Activated B cell treated with CpG ODN at 0.5 μM for 24 hours (primary cell): ENCODE measurements at regions not wholly inside any gene's neighbourhood (a gene's known extent, or its start where the extent isn't known, plus 50 kb on each side); places are given as distances from the start of the nearest gene placed in this dataset.

ENCODE experiments used
- ATAC-seq: fragments of 200-7000 bp; cut with Tn5 transposase; one replicate; pipeline ENCODE4 v1.10.0; 2021; ENCODE audit warnings: low read depth, mild to moderate bottlenecking, moderate library complexity
- CTCF ChIA-PET: fragments of 350-600 bp; sonication (Branson Sonifier 250); formaldehyde crosslinking; loops from one replicate; lab custom pipeline; 2021; ENCODE audit warnings: antibody characterized with exemption; lab: Charles Lee
- POLR2A ChIA-PET: fragments of 350-600 bp; sonication (Branson Sonifier 250); formaldehyde crosslinking; loops from one replicate; lab custom pipeline; 2021; ENCODE audit warnings: antibody characterized with exemption; lab: Charles Lee
- DNase-seq: peaks from one replicate; pipeline ENCODE4 v3.0.0; 2022
- H3K27ac Mint-ChIP-seq: one replicate; pipeline ENCODE4 v1.8.0; 2020; ENCODE audit warnings: mixed read lengths
- H3K27me3 Mint-ChIP-seq: one replicate; pipeline ENCODE4 v1.8.0; 2021; ENCODE audit warnings: mixed read lengths
- H3K36me3 Mint-ChIP-seq: one replicate; pipeline ENCODE4 v1.8.0; 2021; ENCODE audit warnings: low read depth, mixed read lengths
- H3K4me1 Mint-ChIP-seq: one replicate; pipeline ENCODE4 v1.8.0; 2021; ENCODE audit warnings: mixed read lengths
- H3K4me3 Mint-ChIP-seq: one replicate; pipeline ENCODE4 v1.8.0; 2020; ENCODE audit warnings: mild to moderate bottlenecking, mixed read lengths
- H3K9me3 Mint-ChIP-seq: one replicate; pipeline ENCODE4 v1.8.0; 2020; ENCODE audit warnings: mixed read lengths
- intact Hi-C: fragments of 100-400 bp; cut with micrococcal nuclease; formaldehyde crosslinking; loops from one replicate; pipeline ENCODE4 v1.15.1; 2024
- TF ChIP-seq, protein P1 (sequence below): fragments of 200-600 bp; IDR thresholded peaks from one replicate; pipeline ENCODE4 v1.8.0; 2022; ENCODE audit warnings: antibody characterized with exemption, mild to moderate bottlenecking

DNA sequence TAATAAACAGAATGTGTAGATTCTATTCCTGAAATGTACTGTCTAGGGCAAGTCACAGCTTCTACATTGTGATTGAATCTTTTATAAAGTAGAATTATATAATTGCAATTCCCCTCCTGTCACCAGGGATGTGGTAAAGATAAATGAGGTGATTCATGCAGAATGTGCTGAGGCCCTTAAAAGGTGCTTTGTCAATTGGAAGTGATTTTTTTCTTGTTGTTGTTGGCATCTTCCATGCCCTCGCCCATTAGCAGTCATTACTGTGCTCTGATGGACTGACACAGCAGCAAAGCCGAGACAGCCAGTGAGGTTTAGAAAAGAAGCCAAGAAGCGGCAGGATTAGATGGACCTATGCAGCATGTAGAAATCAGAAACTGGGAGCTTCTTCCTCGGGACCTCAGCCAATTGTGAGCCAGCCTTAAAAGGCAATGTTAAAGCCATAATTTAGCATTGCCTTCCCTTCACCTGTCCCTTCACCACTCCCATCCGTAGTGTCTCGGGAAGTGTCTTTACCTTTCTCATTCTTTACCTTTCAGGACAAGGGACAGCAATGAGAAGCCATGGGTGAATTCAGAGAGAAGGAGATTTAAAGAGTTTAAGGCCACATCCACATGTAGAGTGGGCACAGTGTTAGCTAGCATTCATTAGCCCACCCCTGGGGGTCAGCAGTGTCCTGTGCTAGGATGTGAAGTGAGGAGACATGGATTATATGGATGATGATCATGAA is 257.8 kb downstream of the PLK2 start:
- Mint-ChIP-seq H3K4me1 (no peaks in the 10 kb centered on the region), H3K27ac (no peak overlapping the region), H3K4me3 (no peak overlapping the region), H3K27me3 (peaks cover 3% of the 10 kb centered on the region), H3K36me3 (no peaks in the 10 kb centered on the region), H3K9me3 (no peaks in the 10 kb centered on the region)
- intact Hi-C loops: no loop called here
- ChIA-PET POLR2A (no interaction called here), CTCF (no interaction called here)
- ATAC-seq (no peak), DNase-seq (no peak)
- TF ChIP-seq, protein P1, sequence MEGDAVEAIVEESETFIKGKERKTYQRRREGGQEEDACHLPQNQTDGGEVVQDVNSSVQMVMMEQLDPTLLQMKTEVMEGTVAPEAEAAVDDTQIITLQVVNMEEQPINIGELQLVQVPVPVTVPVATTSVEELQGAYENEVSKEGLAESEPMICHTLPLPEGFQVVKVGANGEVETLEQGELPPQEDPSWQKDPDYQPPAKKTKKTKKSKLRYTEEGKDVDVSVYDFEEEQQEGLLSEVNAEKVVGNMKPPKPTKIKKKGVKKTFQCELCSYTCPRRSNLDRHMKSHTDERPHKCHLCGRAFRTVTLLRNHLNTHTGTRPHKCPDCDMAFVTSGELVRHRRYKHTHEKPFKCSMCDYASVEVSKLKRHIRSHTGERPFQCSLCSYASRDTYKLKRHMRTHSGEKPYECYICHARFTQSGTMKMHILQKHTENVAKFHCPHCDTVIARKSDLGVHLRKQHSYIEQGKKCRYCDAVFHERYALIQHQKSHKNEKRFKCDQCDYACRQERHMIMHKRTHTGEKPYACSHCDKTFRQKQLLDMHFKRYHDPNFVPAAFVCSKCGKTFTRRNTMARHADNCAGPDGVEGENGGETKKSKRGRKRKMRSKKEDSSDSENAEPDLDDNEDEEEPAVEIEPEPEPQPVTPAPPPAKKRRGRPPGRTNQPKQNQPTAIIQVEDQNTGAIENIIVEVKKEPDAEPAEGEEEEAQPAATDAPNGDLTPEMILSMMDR: no peak

DNA sequence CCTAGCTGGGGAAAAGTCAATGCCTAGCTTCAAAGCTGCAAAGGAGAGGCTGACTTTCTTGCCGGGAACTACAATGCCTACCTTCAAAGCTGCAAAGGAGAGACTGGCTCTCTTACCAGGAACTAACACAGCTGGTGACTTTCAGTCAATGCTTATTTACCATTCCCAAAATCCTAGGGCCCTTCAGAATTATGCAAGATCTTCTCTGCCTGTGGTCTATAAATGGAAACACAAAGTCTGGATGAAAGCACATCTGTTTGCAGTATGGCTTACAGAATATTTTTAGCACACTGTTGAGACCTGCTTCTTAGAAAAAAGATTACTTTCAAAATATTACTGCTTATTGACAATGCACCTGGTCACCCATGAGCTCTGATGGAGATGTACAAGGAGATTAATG is 259.4 kb downstream of the PLK2 start:
- H3K36me3 Mint-ChIP-seq: no peaks in the 10 kb centered on the region
- intact Hi-C loops: no loop called here

DNA sequence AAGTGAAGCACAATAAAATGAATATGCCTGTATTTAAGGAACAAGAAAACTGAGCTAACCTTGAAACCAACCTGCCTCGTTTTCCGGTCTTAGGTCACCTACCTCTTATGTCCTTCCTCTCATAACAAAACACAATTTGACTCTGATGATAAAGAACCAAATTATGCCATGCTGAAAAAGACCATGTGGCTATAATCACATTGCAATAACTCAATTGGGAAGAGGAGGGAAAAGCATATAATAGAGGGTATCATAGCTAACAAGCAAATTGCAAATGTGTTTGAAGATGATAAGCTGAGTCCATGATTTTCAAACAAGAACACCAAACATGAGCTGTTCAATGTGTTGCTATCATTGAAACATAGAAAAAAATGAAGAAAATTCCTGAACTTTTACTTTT is 260.8 kb downstream of the PLK2 start:
- Mint-ChIP-seq H3K36me3 (no peaks in the 10 kb centered on the region), H3K4me1 (no peaks in the 10 kb centered on the region), H3K27me3 (peaks cover 4% of the 10 kb centered on the region), H3K4me3 (no peak overlapping the region), H3K27ac (no peak overlapping the region), H3K9me3 (peaks cover 5% of the 10 kb centered on the region)
- no peak for ATAC-seq
- no peak for DNase-seq
- ChIA-PET POLR2A (no interaction called here), CTCF (no interaction called here)
- TF ChIP-seq, protein P1: no peak
- intact Hi-C loops: no loop called here

More for the DNA sequence above, 259.4 kb downstream of the PLK2 start:
- Mint-ChIP-seq H3K4me3 (no peak overlapping the region), H3K4me1 (no peaks in the 10 kb centered on the region), H3K27me3 (peaks cover 4% of the 10 kb centered on the region), H3K27ac (no peak overlapping the region), H3K9me3 (peaks cover 5% of the 10 kb centered on the region)
- ChIA-PET CTCF (no interaction called here), POLR2A (no interaction called here)
- TF ChIP-seq, protein P1: no peak
- DNase-seq (no peak), ATAC-seq (no peak)

DNA sequence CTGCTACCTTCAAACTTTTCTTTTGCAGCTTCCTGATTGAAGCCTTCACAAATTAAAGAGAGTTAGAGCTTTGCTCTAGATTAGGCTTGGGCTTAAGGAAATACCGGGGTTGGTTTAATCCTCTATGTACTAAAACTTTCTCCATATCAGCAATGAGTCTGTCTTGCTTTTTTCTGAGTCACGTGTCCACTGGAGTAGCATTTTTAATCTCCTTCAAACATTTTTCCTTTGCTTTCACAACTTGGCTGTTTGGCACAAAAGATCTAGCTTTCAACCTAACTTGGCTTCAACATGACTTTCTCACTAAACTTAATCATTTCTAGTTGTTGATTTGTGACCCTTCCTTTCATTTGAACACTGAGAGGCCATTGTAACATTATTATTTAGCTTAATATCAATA is 261.6 kb downstream of the PLK2 start:
- Mint-ChIP-seq H3K36me3 (no peaks in the 10 kb centered on the region), H3K4me1 (no peaks in the 10 kb centered on the region), H3K4me3 (no peak overlapping the region), H3K27ac (no peak overlapping the region), H3K9me3 (peaks cover 5% of the 10 kb centered on the region), H3K27me3 (peaks cover 4% of the 10 kb centered on the region)
- CTCF ChIA-PET: no interaction called here
- TF ChIP-seq, protein P1: no peak
- intact Hi-C loops: no loop called here
- DNase-seq (no peak), ATAC-seq (no peak)
- POLR2A ChIA-PET: no interaction called here

DNA sequence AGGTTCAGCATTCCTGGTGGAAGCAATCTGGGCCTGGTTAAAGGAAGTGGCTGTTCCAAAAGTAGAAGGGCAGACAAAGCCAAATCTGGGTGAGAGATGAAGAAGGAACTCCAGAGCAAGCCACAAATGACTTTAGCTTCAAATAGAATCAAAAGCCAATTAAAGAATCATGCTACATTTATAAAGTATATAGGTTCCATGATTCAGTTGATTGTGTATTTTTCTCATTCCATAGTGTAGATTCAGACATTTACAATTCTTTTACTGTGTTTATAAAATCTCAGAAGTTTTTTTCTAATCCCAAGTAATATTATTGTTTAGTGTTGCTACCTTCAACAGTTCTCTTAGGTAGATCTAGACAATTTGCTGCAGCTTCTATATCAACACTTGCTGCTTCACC is 262.0 kb downstream of the PLK2 start:
- H3K27me3 Mint-ChIP-seq: peaks cover 3% of the 10 kb centered on the region
- H3K27ac Mint-ChIP-seq: no peak overlapping the region
- intact Hi-C loops: no loop called here
- DNase-seq: no peak
- TF ChIP-seq, protein P1: no peak
- ChIA-PET POLR2A (no interaction called here), CTCF (no interaction called here)
- H3K4me1 Mint-ChIP-seq: no peaks in the 10 kb centered on the region
- ATAC-seq: no peak
- peaks cover 5% of the 10 kb centered on the region for H3K9me3 Mint-ChIP-seq
- no peak overlapping the region for H3K4me3 Mint-ChIP-seq
- H3K36me3 Mint-ChIP-seq: no peaks in the 10 kb centered on the region
